Keratinocyte (primary cell): ENCODE measurements at regions not wholly inside any gene's neighbourhood (a gene's known extent, or its start where the extent isn't known, plus 50 kb on each side); places are given as distances from the start of the nearest gene placed in this dataset.

Experiments
- DNase-seq: peaks from one replicate; pipeline ENCODE4 v3.0.0-alpha.2; 2011; ENCODE audit warnings: low read depth, missing footprints, low spot score
- FAIRE-seq: peaks from 2 replicates; lab custom pipeline; 2011; peaks lifted over from hg19 to GRCh38; lab: Jason Lieb, UNC
- H2AFZ ChIP-seq: 2 replicates; pipeline ENCODE4 v1.6.0; 2012; ENCODE audit warnings: low read length, control low read depth, inconsistent platforms; ENCODE audit not compliant: control insufficient read depth
- H3K27ac ChIP-seq: 2 replicates; pipeline ENCODE4 v1.5.1; 2011; ENCODE audit warnings: low read length; ENCODE audit not compliant: control insufficient read depth, insufficient read depth
- H3K27me3 ChIP-seq: 3 replicates; pipeline ENCODE4 v1.6.0; 2011; ENCODE audit warnings: low read length; ENCODE audit not compliant: control insufficient read depth, insufficient read depth; ENCODE audit errors: extremely low read depth
- H3K36me3 ChIP-seq, 2 experiments: 2 replicates in 1 of 2; 3 replicates in 1 of 2; pipeline ENCODE4 v1.5.1; 2011; ENCODE audit warnings: low read length in 2 of 2, mild to moderate bottlenecking in 1 of 2; ENCODE audit not compliant: control insufficient read depth in 2 of 2, insufficient read depth in 2 of 2; ENCODE audit errors: extremely low read depth in 1 of 2
- H3K4me1 ChIP-seq: 3 replicates; pipeline ENCODE4 v1.5.1; 2011; ENCODE audit warnings: low read length; ENCODE audit not compliant: control insufficient read depth, insufficient read depth; ENCODE audit errors: extremely low read depth
- H3K4me2 ChIP-seq: 3 replicates; pipeline ENCODE4 v1.6.0; 2011; ENCODE audit warnings: low read depth, low read length; ENCODE audit not compliant: control insufficient read depth, insufficient read depth; ENCODE audit errors: extremely low read depth
- H3K4me3 ChIP-seq, 3 experiments: fragments of 200-600 bp in 1 of 3; sonication (generic) in 1 of 3; 2 replicates in 2 of 3; 3 replicates in 1 of 3; pipeline ENCODE4 v1.5.1; 2011 to 2016; ENCODE audit warnings: low read length in 3 of 3, mild to moderate bottlenecking in 3 of 3, control low read depth in 2 of 3, inconsistent platforms in 1 of 3, low read depth in 1 of 3, mixed read lengths in 1 of 3, mixed run types in 1 of 3, moderate library complexity in 1 of 3; ENCODE audit not compliant: control insufficient read depth in 2 of 3, insufficient read depth in 2 of 3; ENCODE audit errors: extremely low read depth in 1 of 3
- H3K79me2 ChIP-seq: 2 replicates; pipeline ENCODE4 v1.6.0; 2012; ENCODE audit warnings: low read length; ENCODE audit not compliant: control insufficient read depth, insufficient read depth
- H3K9ac ChIP-seq: 3 replicates; pipeline ENCODE4 v1.6.0; 2011; ENCODE audit warnings: low read length; ENCODE audit not compliant: control insufficient read depth, insufficient read depth; ENCODE audit errors: extremely low read depth
- H3K9me1 ChIP-seq: 3 replicates; pipeline ENCODE4 v1.6.0; 2011; ENCODE audit warnings: low read length; ENCODE audit not compliant: control insufficient read depth, insufficient read depth; ENCODE audit errors: extremely low read depth
- H3K9me3 ChIP-seq: 2 replicates; pipeline ENCODE4 v1.5.1; 2012; ENCODE audit warnings: low read depth, low read length; ENCODE audit not compliant: control insufficient read depth
- H4K20me1 ChIP-seq: 3 replicates; pipeline ENCODE4 v1.6.0; 2011; ENCODE audit warnings: low read length; ENCODE audit not compliant: control insufficient read depth, insufficient read depth; ENCODE audit errors: extremely low read depth
- EZH2 ChIP-seq: IDR thresholded peaks from one replicate; pipeline ENCODE4 v1.6.1; 2012; ENCODE audit warnings: inconsistent platforms, mild to moderate bottlenecking, low read length, moderate library complexity
- dilution Hi-C: fragments of 300-500 bp; cut with MboI; formaldehyde crosslinking; loops from one replicate; pipeline ENCODE4 v1.7.0; 2020; ENCODE audit warnings: low sequenced_read_pairs; ENCODE audit not compliant: extremely low pct_ligation_motif_present
- TF ChIP-seq, protein P1 (sequence below), 3 experiments: IDR thresholded peaks in 1 of 3; conservative IDR thresholded peaks in 1 of 3; optimal IDR thresholded peaks in 1 of 3; 2 replicates in 2 of 3; 3 replicates in 1 of 3; pipeline versions ENCODE3 to v1.5.1; 2011; ENCODE audit warnings: low read length in 3 of 3, mild to moderate bottlenecking in 3 of 3, moderate library complexity in 2 of 3, control low read depth in 1 of 3, inconsistent platforms in 1 of 3; ENCODE audit not compliant: insufficient read depth in 2 of 3; ENCODE audit errors: extremely low read depth in 1 of 3

DNA sequence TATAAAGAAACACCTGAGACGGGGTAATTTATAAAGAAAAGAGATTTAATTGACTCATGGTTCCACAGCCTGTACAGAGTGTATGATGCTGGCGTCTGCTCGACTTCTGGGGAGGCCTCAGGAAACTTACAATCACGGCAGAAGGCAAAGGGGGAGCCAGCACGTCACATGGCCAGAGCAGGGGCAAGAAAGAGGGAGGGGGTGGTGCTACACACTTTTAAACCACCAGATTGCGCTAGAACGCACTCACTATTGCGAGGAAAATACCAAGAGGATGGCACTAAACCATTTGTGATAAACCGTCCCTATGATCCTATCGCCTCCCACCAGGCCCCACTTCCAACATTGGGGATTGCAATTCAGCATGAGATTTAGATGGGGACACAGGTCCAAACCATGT, 79.7 kb upstream of the CARD18 start:
- Histone ChIP-seq H3K9me3 (no peaks in the 10 kb centered on the region), H4K20me1 (no peaks in the 10 kb centered on the region), H3K27me3 (no peaks in the 10 kb centered on the region), H3K4me1 (peaks cover 1% of the 10 kb centered on the region), H3K27ac (no peak overlapping the region), H3K9ac (no peak overlapping the region), H3K9me1 (no peaks in the 10 kb centered on the region), H3K36me3 (no peaks in the 10 kb centered on the region), H3K4me2 (no peak overlapping the region), H3K79me2 (no peaks in the 10 kb centered on the region), H2AFZ (no peak overlapping the region), H3K4me3 (no peak overlapping the region)
- no peak for DNase-seq
- dilution Hi-C loops: no loop called here
- no peak for TF ChIP-seq EZH2
- TF ChIP-seq, protein P1, sequence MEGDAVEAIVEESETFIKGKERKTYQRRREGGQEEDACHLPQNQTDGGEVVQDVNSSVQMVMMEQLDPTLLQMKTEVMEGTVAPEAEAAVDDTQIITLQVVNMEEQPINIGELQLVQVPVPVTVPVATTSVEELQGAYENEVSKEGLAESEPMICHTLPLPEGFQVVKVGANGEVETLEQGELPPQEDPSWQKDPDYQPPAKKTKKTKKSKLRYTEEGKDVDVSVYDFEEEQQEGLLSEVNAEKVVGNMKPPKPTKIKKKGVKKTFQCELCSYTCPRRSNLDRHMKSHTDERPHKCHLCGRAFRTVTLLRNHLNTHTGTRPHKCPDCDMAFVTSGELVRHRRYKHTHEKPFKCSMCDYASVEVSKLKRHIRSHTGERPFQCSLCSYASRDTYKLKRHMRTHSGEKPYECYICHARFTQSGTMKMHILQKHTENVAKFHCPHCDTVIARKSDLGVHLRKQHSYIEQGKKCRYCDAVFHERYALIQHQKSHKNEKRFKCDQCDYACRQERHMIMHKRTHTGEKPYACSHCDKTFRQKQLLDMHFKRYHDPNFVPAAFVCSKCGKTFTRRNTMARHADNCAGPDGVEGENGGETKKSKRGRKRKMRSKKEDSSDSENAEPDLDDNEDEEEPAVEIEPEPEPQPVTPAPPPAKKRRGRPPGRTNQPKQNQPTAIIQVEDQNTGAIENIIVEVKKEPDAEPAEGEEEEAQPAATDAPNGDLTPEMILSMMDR (optimal IDR thresholded peaks at IDR 0.05 in 1 of 3, IDR thresholded peaks at IDR 0.05 in 1 of 3, conservative IDR thresholded peaks at IDR 0.05 in 1 of 3; ENCODE audit: extremely low read depth in 1 of 3, insufficient read depth in 2 of 3, low read length in 3 of 3): no peak
- FAIRE-seq: no peak

DNA sequence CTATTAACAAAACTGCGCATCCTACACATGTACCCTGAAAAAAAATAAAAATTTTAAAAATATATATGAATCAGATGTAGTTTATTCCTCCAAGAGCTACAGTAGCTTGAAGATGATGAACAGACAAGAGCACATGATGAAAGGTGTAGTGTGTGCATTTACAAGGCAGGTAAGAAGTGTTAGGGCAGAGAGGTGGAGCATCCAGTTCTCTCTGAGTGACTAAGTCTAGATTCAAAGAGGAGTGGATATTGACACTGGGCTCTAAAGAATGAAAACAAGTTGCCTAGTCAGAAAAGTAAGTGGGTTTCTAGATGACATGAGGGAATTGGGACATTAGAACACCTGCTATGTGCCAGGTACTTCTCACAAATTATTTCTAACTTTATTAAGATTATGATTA, 76.0 kb upstream of the CARD18 start:
- dilution Hi-C loops: no loop called here
- no peak for FAIRE-seq

More for the DNA sequence above, 76.0 kb upstream of the CARD18 start:
- Histone ChIP-seq H3K4me1 (no peaks in the 10 kb centered on the region), H3K27me3 (no peaks in the 10 kb centered on the region), H2AFZ (no peak overlapping the region), H3K27ac (no peak overlapping the region), H4K20me1 (no peaks in the 10 kb centered on the region), H3K4me2 (no peak overlapping the region), H3K9ac (no peak overlapping the region), H3K9me1 (no peaks in the 10 kb centered on the region), H3K36me3 (no peaks in the 10 kb centered on the region), H3K4me3 (no peak overlapping the region), H3K9me3 (no peaks in the 10 kb centered on the region), H3K79me2 (no peaks in the 10 kb centered on the region)
- no peak for DNase-seq
- TF ChIP-seq EZH2: no peak
- TF ChIP-seq, protein P1 (optimal IDR thresholded peaks at IDR 0.05 in 1 of 3, IDR thresholded peaks at IDR 0.05 in 1 of 3, conservative IDR thresholded peaks at IDR 0.05 in 1 of 3; ENCODE audit: extremely low read depth in 1 of 3, insufficient read depth in 2 of 3, low read length in 3 of 3): no peak
